Activated CD8-positive, alpha-beta memory T cell treated with anti-CD3 and anti-CD28 coated beads for 1 hour (primary cell): ENCODE measurements at regions not wholly inside any gene's neighbourhood (a gene's known extent, or its start where the extent isn't known, plus 50 kb on each side); places are given as distances from the start of the nearest gene placed in this dataset.

Source experiments
- DNase-seq, 2 donors: peaks; one replicate each; pipeline ENCODE4 v3.0.0-alpha.2; 2020; ENCODE audit warnings: low read depth in 1 of 2; ENCODE audit errors: extremely low read depth in 1 of 2

DNA sequence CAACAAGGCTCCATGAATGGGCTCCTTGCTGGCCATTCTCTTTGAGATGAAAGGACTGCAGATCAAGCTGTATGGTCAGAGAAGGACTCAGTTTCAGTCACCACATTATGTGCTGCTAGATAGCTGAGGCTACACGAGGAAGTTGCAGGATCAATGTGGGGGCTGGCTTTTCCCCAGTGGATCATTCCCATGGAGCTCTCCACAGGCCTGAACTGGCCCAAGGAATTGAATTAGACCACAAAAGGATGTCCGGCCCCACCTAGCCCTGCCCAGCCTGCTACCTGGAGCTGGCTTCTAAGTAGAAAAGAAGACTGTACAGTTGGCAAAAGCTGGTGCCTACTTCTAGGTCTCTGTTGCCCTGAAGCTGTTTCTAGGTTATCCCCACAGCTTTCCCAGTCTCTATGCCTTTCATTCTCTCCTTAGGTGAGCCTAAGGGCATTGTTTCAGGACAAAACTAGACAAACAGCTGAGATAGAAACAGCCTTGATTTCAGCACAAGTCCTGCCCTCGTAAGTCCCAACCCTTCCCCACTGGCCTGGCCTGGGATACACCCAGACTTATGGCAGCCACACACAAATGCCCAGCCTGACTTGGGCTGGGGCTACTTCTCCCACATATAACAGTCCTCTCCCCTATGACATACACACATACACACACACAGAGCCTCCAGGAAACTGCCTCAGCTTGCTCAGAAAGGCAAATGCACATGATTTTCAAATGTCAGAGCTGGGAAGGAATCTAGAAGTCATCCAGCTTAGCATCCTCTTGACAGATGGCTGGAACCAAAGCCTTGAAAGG, 129.1 kb upstream of the NCAM1 start:
- DNase-seq, result no peak

DNA sequence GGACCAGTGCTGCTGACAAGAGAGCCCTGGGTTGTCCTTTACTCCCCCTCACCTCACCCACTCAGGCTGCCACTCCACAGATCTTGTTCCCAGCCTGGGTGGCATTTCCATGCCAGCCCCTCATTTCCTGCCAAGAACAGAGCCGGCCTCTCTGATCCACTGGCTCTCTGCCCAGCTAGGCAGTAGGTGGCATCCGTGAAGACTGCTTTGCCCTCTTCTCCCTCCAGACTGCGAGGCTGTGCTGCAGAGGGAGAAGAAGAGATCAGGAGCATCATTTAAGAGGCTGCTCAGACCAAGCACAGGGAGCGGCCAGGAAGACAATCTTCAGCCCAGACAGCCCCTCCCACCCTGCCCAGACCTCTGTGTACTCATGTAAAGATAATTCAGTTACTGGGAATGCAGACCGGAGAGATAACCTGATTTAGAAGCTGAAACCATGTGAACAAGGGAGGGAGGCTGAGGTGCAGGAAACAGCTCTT, 126.9 kb upstream of the NCAM1 start:
- no peak for DNase-seq

DNA sequence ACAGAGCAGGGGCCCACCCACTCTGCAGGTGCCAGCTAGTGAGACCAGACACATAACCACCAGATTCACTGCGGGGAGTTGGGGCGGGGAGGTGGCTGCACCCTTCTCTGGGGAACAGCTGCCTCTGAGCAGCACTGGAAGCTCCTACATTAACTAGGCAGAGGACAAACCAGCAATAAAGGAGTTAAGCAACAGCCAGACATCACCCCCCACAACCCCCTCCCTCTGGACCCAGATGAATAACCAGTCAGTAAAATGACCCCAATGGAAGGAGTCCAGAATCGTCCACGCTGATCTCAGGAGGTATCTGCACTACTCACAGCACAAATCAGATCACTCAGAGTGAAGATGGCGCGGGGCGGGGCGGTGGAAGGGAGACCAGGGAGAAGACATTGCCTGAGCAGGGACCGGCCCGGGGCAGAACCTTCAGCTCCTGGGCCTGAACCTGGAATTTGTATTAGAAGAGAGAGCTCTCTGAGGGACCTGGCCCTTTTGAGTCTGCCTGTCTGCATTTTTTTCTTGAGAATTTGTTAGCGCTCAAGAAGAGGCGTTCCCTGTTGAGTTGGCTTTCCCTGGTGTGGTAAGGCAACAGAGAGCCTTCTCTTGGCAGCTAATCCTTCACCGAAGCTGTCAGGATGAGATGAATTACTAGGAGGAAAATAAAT, 125.5 kb upstream of the NCAM1 start:
- no peak for DNase-seq

DNA sequence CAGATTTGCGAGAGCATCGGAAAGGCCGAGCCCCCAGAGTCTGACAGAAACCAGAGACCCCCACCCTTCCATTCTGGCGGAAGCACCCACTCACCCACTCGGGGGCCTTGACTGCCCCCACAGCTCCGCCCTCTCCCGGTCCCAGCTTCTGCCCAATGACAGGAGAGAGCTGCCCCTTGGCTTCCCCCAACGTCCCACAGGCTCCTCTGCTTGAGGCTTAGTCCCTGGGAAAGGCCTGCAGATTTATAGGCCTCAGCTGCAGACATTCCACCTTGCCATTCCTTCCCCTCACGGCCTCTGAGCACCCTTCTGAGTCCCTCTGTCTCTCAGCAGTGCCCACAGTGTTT, 125.0 kb upstream of the NCAM1 start:
- no peak for DNase-seq

DNA sequence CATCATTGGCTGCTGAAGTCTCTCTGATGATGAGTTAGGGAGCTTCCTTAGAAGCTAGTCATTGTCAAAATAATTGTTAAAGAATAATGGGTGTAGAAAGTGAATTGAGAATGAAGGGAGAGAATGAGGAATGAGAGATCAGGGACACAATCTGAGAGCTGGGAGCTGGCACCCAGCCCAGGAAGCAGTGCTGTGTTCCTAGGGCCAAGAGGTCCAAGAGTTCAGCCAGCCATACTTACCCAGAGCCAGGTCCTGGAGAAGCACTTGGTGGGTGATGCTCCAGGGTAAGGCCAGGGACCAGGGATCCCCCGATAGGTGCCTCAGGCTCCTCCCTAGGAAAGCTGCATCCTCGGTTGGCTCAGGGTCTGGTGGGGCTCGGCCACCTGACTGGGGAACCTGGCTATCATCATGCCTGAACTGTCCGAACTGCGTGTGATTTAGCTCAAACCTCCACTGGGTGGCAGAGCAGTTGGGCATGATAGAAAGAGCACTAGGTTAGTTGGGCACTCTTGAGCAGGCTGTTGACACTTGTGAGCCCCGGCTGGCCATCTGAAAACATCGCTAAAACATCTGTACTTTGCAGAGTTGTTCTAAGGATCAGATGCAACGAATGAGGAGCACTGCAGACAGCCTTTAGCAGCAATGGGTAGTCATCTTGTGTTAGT, 123.9 kb upstream of the NCAM1 start:
- DNase-seq, result no peak

DNA sequence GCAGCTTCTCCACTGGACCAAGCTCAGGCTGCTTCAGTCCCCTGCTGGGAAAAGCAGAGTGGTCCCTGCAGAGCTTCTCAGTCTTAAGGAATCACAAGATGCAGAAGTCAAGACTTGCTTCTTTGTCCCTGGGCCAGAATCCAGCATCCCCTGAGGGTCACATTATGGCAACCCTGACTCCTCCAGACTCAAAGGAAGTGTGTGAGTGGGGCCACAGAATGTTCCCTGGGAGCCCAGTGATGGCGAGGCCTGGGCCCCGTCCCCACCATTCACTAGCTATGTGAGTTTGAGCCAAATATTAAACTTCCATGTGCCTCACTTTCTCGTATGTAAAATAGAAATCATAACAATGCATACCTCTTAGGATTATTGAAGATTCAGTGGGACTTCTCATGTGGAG, 122.2 kb upstream of the NCAM1 start:
- no peak for DNase-seq

DNA sequence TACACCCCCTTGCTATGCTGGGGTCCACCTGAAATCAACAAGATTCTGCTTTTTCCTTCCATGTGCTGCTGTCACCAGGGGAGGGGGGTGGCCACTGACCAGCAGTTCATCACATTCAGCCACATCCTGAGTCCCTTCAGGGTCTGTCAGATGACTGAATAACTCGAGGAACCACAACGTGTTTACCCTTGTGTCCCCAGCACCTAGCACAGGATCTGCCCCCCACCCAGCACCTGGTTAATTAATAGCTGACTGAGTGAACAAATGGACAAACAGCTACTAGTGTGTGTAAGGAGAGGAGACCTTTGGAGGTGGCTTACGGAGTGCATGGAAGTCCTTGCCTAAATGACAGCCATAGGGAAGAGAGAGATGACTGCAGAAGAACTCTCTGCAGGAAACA, 119.5 kb upstream of the NCAM1 start:
- no peak for DNase-seq

DNA sequence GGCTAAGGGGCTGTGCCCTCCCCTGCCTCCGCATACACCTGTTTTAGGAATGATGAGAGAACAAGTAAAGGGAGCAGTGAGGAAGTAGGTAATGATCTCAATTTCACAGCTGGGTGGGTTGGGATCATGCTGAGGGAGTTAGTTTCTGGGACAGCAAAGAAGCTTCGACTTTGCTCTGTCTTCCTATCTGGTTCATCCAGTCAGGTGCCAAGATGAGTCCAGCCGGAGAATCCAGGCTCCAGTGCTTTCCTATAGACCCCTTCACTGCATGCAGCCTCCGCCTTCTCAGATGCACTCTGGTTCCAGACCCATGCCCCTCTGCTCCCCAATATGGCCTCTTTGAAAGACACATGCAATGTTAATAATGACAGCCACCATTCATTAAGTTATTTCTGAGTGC, 119.1 kb upstream of the NCAM1 start:
- no peak for DNase-seq

DNA sequence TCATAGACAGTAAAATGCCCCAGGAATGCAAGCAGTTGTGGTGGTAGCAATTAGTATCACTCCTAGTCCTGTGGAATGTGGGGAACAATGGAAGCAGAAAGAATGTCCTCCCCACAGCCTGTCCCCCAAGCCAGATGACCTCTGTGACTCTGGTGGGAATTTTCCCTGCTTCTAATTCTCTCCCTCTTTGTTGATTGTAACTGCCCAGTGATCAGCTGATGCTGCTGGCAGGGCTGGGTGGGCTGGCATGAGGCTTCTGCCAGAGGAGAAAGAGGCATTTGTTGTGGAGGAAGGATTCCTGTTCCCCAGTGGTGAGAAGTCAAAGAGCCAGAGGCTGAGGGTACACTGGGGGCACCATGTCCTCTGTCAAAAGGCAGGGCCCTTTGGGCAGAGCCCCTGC, 116.7 kb upstream of the NCAM1 start:
- DNase-seq, result no peak

DNA sequence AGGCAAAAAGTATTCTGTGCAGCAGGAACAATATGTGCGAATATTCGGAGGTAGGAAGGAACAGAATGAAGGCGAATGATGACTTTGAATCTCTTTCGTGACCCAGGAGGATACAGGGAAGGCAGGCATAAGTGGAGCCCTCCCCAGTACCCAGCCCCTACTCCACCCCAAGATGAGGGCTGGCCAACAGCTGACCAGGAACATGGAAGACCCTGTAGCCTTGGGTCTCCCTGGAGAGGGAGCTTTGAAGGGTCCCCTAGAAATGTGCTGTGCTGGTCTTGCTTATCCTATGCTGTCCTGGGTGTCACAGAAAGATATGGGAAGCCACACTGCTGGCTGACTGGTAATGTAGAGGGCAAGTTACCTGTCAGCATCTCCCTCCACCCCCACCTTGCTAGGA, 113.7 kb upstream of the NCAM1 start:
- no peak for DNase-seq

DNA sequence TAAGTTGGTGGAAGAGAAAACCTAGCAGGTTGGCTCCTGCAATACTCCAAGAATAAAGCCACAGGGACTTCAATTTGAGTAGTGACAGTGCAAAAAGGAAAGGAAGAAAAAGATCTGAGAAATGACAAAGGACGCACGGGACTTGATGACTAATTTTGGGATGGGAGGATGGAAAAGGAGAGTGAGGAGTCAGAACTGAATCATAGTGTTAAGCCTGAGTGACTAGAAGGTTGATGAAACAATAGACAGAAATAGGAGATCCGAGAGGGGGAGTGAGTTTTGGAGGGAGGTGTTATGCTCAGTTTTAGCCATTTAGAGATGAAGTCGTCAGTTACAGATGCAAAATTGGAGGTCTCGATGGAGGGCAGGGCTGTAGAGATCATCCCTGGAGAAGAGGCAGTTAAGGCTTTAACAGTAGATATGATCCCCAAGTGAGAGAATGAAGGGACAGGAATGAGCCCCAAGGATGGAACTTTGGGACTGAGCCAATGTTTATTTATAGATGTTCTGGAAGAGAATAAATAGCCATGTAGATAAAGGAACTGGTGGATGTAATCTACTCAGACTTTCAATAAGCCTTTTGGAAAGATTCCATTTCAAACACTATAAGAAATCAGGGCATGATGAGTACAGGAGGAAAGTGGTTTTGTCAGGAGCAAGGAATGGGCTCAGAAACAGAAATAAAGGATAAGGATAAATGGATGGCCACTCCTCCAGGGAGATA, 108.9 kb upstream of the NCAM1 start:
- no peak for DNase-seq

DNA sequence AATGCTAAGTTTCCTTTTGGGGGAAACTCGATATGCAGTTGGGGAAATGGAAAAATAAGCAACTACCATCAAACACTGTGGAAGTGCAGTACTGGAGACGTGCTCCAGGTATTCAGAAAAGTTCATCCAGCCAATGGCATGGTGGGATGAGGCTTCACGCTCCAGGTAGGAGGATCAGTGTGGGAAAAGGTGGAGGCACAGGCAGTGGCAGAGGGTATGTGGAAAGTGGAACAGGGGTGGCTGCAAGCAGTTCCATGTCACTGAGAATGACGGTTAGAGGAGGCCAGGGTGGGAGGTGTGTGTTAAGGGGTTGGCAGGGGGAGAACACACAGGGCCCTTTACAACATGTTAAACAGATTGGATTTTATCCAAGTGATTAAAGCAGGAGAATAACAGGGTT, 105.1 kb upstream of the NCAM1 start:
- no peak for DNase-seq

DNA sequence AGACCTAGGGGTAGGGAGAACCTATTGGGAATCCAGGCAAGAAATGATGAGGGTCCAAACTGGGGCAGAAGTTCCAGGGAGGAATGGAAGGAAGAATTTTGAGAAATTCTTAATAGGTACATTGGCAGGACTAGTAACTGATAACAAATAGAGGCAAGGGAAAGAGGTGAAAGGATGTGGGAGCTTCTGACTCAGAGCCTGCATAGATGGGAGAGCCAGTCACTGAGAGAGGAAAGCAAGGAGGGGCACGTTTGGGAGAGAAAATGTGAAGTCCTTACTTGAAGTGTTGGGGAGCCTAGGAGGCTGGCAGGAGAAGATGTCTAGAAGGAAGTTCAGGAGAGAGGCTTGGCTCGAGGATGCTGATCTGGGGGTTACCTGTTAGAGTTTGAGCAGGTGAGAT, 104.6 kb upstream of the NCAM1 start:
- DNase-seq, result no peak

DNA sequence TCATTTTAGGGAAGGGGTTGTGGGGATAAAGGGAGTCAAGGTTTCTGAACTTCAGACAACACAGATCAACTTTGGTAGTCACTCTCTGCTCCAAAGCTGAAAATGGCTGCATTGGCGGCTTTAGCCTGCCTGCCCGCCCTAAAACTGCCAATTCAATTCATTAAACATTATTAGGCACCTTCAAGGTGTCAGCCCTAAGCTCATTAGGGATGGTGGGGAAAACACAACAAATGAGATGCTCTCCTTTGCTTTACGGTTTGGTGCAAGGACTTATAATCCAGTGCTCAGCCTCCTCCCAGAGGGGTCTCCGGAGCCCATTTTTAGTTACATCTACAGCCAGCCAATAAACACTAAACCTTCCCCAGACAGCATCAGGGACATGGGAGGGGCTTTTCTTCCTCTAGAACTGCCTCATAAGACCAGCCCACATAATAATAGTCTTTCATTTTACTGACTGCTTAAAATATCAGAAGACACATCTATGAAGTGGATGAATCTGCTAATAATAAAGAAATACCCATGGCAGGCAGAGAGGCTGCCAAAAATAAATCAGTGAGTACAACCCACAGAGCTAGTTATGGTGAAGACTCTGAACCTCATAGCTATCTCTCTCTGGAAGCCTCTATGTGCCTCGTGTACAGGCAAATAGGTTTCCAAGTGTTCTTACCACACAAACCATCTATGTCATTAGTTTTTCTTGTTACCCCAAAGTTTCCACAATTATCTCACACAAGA, 102.8 kb upstream of the NCAM1 start:
- DNase-seq, result no peak

DNA sequence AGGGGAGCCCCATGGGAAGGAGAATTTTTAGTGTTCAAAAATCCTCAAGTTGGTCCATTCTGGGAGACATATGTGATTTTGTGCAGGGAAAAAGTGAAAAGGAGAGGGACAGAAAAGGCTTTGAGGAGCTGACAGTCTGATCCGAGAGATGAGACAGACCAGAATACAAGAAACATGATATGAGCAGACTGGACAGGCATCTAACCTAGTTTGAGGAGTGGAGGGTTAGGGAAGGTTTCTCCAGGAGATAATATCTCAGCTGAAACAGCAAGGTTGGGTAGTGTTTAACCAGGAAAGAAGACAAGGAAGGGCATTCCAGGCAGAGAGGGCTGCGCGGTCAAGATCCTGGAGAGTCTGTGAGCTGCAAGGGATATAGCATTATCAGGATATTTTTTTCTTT, 101.4 kb upstream of the NCAM1 start:
- no peak for DNase-seq

DNA sequence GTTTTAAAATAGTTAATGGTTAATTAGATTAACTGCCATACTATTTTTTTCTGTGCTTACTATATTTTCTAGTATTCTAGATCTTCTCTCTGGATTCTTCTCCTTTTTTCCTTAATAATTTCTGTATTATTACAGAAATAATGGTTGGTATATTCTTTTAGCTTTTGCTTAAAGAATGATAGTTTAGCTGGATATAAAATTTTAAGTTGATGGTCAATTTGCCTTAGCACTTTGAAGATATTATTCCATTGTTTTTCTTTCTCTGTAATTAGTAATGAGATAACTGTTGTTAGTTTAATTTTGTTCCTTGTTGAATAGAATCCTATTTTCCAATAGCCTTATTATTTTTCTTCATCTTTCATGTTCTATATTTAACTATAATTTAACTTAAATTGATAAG, 99.9 kb upstream of the NCAM1 start:
- DNase-seq, result no peak

DNA sequence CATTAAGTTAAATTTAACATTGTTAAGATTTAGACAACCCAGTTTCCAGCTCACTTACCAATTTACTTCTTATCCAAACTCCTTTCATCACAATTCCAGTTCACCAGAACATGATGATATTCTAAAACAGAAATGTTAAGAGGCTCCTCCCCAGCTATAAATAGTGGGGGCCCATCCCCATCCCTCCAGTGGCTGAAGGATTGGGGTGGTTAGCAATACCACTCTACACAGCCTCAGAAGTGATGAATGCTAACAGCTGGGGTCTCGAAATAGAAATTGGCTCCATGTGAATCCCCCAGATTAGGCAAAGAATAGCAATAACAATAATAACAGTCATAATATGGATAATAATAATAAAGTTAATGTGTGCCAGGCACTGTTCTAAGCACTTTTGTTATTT, 97.9 kb upstream of the NCAM1 start:
- no peak for DNase-seq

DNA sequence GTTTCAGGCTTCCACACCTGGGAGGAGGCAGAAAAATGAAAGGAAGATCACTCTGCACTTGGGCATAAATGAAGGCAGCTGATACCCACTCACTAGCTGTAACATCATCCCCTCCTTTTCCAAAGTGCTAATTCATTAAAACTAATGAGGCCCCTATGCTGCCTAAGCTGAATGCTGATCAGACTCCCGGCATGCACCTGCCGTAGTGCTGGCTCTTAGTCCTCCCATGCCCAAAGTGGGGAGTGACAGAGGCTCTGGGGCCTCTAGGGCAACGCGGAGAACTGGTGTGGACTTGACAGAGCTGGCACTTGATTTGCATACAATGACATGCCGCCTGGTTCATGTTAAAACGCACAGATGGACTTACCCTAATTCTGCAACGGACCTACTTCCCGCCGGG, 96.5 kb upstream of the NCAM1 start:
- no peak for DNase-seq

DNA sequence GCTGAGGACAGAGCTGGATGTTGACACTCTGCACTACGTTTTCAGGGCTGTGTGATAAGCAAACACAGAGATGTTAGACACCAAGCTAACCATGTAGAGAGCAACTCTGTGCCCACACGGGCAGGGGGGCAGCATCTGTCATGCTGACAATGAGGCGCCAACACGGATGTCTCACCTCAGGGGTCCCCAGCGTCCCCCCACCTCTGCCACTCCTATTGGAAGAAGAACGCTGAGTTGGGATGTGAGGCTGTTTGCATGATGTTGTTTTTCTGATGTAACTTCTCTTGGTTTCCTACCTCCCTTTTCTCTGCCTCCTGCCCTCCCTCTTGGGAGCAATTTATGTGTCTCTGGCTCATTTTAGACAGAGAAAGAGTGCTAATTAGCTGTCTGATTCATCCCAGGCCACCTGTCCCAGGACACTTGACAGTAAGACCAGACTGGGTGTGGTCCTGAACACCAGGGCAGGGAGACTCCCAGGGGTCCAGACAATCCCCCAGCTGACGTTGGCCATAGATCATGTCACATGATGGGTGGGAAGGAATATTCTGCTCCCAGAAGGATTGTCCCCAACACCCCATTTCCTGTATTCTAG, 89.2 kb upstream of the NCAM1 start:
- DNase-seq, result no peak

DNA sequence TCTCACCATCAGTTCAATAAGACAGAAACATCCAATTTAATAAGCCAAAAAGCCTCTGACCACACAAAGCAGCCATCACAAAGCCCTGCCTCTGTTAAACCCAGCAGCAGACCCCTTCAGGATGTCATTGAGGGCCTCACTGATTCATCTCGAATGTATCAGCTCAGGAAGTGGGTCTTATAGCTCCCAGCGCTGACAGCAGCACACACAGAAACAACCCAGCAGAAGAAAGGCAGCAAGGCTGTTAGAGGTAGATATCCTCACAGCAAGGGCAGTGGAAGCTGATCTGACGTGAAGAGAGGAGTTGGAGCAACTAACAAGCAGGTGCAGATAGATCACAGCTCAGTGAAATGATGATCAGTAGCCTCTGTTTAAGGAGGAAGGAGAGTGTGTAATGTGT, 86.2 kb upstream of the NCAM1 start:
- no peak for DNase-seq
